Lower leg skin (tissue), 3 donors: ENCODE measurements at regions not wholly inside any gene's neighbourhood (a gene's known extent, or its start where the extent isn't known, plus 50 kb on each side); places are given as distances from the start of the nearest gene placed in this dataset.

Experiments
- CTCF ChIP-seq, 3 donors: fragments of 450-650 bp; IDR thresholded peaks; one replicate each; pipeline ENCODE4 v1.5.1; 2016; ENCODE audit warnings: antibody characterized with exemption in 3 of 3, mild to moderate bottlenecking in 3 of 3, moderate library complexity in 2 of 3
- POLR2A ChIP-seq, 2 donors: fragments of 450-650 bp; IDR thresholded peaks; one replicate each; pipeline ENCODE4 v1.6.1; 2016 to 2017; ENCODE audit warnings: antibody characterized with exemption in 2 of 2, mild to moderate bottlenecking in 1 of 2, moderate library complexity in 1 of 2

- TF ChIP-seq CTCF (IDR thresholded peaks at IDR 0.05) (no peak), POLR2A (IDR thresholded peaks at IDR 0.05) (no peak)
Measured at GRCh38 chr12:47366157-47366556, 286.4 kb upstream of the AMIGO2 start.
